Anterior cingulate cortex (tissue), 58 donors: ENCODE measurements at regions not wholly inside any gene's neighbourhood (a gene's known extent, or its start where the extent isn't known, plus 50 kb on each side); places are given as distances from the start of the nearest gene placed in this dataset.
"Not testable (repeated sequence)": the region's sequence is repeated elsewhere in the genome, so short reads cannot be mapped to it uniquely, and the experiment has no call there.

Experiments used
- DNase-seq, 58 donors: peaks; one replicate each; lab custom pipeline; 2025; lab: John Stamatoyannopoulos, UW

DNA sequence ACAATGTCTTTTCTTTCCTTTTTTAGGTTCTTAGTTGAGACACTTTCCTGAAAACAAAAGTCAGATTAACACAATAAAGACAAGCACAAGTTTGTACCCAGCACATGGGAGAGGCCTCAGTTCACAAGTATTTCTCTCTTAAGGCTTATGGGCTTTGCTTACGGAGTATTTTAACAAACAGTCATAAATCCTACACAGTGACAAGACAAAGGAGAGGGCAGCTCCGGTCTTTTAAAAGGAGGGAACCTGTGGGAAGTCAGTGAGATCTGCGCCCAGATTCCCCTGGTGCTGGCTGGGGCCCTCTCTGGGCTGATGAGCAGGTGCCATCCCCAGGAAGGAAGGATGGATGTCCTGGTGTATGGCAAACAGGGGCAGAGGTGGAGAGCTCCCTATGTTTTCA is 398.6 kb downstream of the ACTR3B start:
- DNase-seq = no peak

DNA sequence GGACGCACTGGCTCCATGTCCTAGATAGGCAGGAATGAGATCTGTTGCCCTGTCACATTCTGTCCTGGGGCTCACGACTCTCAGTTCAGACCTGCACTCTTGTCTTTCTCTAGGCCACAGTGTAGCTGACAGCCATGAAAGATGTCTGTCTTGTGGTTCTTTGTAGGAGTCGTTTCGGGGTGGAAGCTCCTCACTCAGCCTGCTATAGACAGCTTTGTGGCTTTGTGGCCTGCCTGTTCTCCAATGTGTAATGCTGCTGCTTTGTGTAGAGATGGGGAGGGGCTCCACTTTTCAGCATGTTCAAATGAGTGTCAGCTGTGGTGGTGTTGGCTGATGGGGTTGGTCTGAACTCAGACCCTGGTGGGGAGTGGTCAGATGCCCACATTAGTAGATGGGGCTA is 410.7 kb downstream of the ACTR3B start:
- DNase-seq = no peak

- no peak for DNase-seq
Observed at GRCh38 chr7:153185936-153186335, 426.4 kb downstream of the ACTR3B start.

DNA sequence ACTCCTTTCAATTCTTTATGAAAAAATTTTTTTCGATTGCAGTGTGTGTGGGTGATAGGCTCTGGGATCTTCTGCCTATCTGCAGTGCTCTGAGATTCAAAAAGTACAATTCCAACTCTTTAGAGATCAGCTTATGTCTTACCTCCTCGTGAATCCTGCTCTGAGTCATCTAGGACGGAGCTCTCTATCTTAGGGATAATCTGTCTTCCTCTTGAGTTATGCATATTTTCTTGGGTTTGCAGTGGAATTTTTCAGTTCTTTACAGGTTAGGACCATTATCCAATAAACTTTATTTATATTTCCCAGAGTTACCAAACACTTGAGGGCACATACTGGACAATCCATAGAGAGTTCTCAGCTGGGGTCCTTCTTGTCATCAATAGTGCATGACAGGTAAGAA is 428.6 kb downstream of the ACTR3B start:
- DNase-seq = no peak

DNA sequence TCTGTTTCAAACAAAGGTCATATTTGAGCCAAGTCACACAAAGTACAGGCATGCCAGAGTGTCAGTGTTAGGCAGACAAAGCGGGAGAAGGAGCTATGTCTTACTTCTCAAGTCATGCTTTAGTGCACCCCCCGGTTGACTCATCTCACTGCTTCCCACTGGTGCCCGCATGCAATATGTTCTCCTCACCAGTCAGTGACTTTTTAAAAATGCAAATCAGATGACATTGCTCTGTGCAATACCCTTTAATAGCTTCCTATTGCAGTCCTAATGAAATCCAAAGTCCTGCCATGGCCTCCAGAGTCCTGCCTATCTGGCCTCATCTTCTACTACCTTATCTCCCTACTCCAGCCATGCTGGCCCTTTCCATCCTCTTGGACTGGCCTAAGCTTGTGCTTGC is 429.1 kb downstream of the ACTR3B start:
- DNase-seq = no peak

GRCh38 chr7:153190452-153190851 is 430.9 kb downstream of the ACTR3B start:
- peak in 2 of 58 donors; percentile 0 to 3 for DNase-seq

DNA sequence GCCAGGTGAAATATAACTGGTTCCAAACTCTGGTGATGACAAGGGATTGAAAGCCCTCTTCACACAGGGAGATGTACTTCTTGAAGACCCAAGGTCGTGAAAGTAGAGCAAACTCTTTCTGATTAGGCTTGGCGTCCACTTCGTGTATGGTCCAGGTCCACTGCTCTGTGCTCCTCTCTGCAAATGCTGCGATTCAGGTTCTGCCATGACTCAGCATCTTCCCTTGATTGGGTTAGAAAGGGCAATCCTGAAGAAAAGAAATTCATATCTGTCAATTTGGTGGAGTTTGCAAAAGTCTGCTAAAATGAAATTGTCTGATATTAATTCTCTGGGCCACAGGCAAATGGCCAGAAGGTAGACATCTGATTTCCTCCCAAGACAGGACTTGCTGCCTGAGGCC is 431.4 kb downstream of the ACTR3B start:
- no peak for DNase-seq

- DNase-seq = peak in 41 of 58 donors; percentile 1 to 61 (median 11)
Observed at GRCh38 chr7:153193144-153193595, 433.6 kb downstream of the ACTR3B start.

- DNase-seq = no peak
Observed at GRCh38 chr7:153217032-153217431, 457.5 kb downstream of the ACTR3B start.

DNA sequence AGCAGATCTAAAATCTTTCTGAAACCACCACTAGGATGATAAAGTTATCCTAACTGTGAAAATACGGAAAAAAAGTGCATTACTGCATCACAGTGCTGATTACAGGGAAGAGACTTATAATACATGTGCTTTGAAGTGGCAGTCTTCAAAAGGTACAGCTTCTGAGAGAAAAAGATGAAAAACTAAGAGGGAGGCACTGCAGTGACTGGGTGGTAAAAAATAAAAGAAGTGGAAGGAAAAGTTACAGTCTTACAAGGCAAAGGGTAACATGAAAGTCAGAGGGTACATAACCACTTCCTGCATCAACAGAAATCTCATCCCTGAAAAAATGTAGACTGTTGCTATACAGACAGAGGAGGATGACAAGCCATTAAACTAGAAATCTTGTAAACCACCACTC is 465.3 kb downstream of the ACTR3B start:
- no peak for DNase-seq

DNA sequence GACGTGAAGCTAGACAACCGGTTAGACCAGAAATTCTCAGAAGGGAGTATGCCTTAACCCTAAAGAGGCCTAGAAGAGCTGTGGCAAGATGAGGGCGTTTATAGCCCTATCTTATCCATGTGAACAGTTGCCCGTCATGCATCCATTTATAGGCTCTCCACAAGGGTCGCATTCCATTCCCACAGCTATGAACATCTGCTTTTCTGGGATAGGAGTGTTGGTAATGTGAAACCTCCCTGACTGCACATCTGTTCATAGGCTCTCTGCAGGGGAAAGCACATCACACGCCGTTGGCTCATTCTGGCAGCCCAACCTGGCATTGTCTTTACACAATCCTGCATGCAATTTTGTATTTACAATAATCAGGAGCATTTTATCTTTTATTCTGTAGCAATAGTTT is 485.6 kb downstream of the ACTR3B start:
- not testable (repeated sequence) for DNase-seq

DNA sequence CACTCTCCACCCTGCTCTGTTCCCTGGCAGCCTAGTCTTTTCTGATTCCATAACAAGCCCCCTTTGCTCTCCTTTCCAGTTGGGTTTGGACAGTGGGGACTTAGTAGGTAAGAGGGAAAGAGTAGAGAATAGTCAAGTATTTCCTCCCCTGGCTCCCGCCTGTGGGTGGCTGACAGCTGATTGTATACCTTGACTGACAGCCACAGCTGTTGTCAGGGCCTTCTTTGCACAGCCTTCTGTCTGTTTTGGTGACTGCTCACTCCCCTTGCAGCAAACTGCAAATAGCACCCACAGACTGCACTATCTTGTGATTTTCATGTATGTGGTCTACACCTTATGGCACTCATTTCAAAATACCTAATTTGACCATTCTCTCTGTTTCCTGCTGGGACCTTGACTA is 486.3 kb downstream of the ACTR3B start:
- no peak for DNase-seq

- no peak for DNase-seq
Observed at GRCh38 chr7:153247926-153248325, 488.4 kb downstream of the ACTR3B start.

DNA sequence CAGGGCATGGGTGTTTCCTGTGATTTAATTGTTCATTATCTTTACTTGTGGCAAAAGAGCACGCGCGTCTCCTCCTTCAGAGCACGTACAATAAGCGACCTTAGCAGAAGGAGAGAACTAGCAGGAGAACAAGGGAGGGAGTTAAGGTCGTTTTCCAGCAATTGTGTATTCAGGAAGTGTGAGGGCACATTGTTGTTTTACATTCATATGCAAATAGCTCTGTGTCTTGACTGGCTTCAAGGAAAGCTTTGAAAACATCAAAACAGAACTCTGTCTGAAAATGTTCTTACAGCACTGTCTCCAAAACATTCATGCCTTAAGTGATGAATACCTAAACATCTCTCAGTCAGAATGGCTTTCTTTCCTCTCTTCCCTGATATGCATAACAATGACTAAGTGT is 499.1 kb downstream of the ACTR3B start:
- DNase-seq = no peak

- DNase-seq = no peak
Observed at GRCh38 chr7:153276394-153276793, 516.8 kb downstream of the ACTR3B start.

DNA sequence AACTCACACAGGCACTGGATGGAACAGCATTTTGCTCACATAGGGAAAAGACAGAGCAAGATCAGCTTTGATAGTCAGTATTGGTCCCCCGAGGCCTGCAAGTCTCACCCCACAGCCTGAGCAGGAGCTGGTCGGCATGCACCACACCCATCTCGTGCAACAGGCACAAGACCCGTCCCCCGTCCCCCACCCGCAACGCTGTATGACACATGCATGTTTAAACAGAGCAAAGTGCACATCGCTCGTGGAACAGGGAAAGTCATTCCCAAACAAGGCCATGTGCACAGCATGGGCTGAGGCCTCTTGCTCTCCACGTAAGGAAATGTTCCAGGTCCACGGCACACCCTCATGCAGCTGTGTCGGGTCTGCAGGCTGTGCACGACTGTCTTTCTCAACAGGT is 527.2 kb downstream of the ACTR3B start:
- no peak for DNase-seq

GRCh38 chr7:153290066-153290465 is 530.5 kb downstream of the ACTR3B start:
- no peak for DNase-seq

- DNase-seq = no peak
Observed at GRCh38 chr7:153297141-153297540, 537.6 kb downstream of the ACTR3B start.

GRCh38 chr7:153301936-153302335 is 542.4 kb downstream of the ACTR3B start:
- DNase-seq = no peak

DNA sequence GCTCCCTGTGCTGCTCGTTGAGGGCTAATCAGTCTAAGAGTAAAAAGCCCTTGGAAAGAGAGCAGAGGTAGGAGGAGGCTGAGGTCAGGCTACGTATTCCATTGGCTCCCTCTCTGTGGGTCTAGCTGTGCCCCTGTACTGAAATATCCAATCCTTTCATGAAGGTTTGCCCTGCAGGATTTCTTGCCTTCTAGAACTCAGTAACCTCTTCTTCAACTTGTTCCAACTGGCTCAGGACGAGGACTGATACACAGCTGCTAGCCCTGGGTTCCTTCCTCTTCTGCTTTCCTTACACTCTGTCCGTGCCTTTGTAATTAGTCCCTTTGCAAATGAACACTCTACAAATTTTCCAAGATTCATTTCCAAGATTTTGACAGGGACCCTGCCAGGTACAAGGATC is 560.5 kb downstream of the ACTR3B start:
- no peak for DNase-seq

- DNase-seq = no peak
Observed at GRCh38 chr7:153320681-153321080, 561.1 kb downstream of the ACTR3B start.

DNA sequence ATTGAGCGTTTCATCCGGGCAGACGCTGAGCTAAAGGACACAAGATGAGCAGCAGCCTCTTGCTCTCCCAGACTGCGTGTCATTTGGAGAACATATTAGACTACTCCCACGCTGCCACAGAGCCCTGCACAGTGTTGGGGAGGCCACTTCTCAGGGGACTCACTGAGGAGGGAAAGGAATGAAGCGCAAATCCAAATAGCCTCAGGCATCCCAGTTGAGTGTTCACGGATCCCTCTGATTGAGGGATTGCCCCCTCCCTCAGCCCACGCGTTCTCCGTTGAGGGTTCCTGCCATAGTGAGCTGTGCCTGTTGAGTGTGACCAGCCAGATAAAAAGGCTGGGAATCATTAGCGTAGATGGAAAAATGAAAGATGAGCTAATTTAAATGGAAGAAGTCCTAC is 563.4 kb downstream of the ACTR3B start:
- no peak for DNase-seq

GRCh38 chr7:153324094-153324493 is 564.5 kb downstream of the ACTR3B start:
- DNase-seq = no peak

- DNase-seq = no peak
Observed at GRCh38 chr7:153327683-153328082, 568.1 kb downstream of the ACTR3B start.
